Kidney (tissue), 13 donors: ENCODE measurements at regions not wholly inside any gene's neighbourhood (a gene's known extent, or its start where the extent isn't known, plus 50 kb on each side); places are given as distances from the start of the nearest gene placed in this dataset.

Experiments
- DNase-seq, 5 donors: peaks; one replicate each; pipeline ENCODE4 v3.0.0-alpha.2; 2013 to 2020
- FAIRE-seq: peaks from 2 replicates; lab custom pipeline; 2012; peaks lifted over from hg19 to GRCh38; lab: Jason Lieb, UNC
- H3K27ac ChIP-seq, 2 donors: one replicate each; pipeline ENCODE4 v1.7.0; 2013; ENCODE audit warnings: low read depth in 2 of 2, low read length in 2 of 2, inconsistent platforms in 1 of 2
- H3K27me3 ChIP-seq: one replicate; pipeline ENCODE4 v1.7.1; 2013; ENCODE audit warnings: low read length, inconsistent platforms; ENCODE audit not compliant: control insufficient read depth, insufficient read depth
- H3K36me3 ChIP-seq, 3 donors: one replicate each; pipeline versions ENCODE4 v1.7.0 to v1.7.1; 2013; ENCODE audit warnings: low read length in 3 of 3, control low read depth in 1 of 3, inconsistent platforms in 1 of 3; ENCODE audit not compliant: insufficient read depth in 3 of 3, control insufficient read depth in 2 of 3
- H3K4me1 ChIP-seq, 3 donors: one replicate each; pipeline versions ENCODE4 v1.7.0 to v1.7.1; 2013; ENCODE audit warnings: low read length in 3 of 3, inconsistent platforms in 1 of 3, low read depth in 1 of 3; ENCODE audit not compliant: control insufficient read depth in 2 of 3, insufficient read depth in 2 of 3
- H3K4me3 ChIP-seq, 3 donors: one replicate each; pipeline versions ENCODE4 v1.7.0 to v1.8.1; 2013; ENCODE audit warnings: low read length in 3 of 3, control low read depth in 1 of 3, inconsistent platforms in 1 of 3
- H3K9ac ChIP-seq, 3 donors: one replicate each; pipeline versions ENCODE4 v1.7.0 to v1.7.1; 2013; ENCODE audit warnings: low read length in 3 of 3, control low read depth in 1 of 3, inconsistent platforms in 1 of 3
- H3K9me3 ChIP-seq, 3 donors: one replicate each; pipeline versions ENCODE4 v1.7.0 to v1.7.1; 2013; ENCODE audit warnings: low read length in 3 of 3, control low read depth in 1 of 3, inconsistent platforms in 1 of 3; ENCODE audit not compliant: control insufficient read depth in 2 of 3, insufficient read depth in 1 of 3
- CTCF ChIP-seq: IDR thresholded peaks from 3 replicates; pipeline ENCODE4 v1.5.1; 2012; ENCODE audit warnings: mild to moderate bottlenecking, moderate library complexity, borderline replicate concordance; ENCODE audit not compliant: insufficient read depth; ENCODE audit errors: extremely low read depth
- intact Hi-C: fragments of 100-400 bp; cut with DNase I; formaldehyde crosslinking; loops from one replicate; pipeline ENCODE4 v1.11.1; 2022
- donor health status: control.
- donor health status: control.
- donor health status: control.
- donor health status: control.
- donor health status: control.
- donor health status: DM: yes; HTN: yes; CAD: no.
- donor health status: Normal renal cell carcinoma (clear cell type).

- H3K27ac ChIP-seq, result no peak overlapping the region
- no peaks in the 10 kb centered on the region for H3K36me3 ChIP-seq
- no peaks in the 10 kb centered on the region for H3K9me3 ChIP-seq
- H3K9ac ChIP-seq, result no peak overlapping the region
- H3K4me3 ChIP-seq, result no peak overlapping the region
- FAIRE-seq (no peak), DNase-seq (no peak)
- intact Hi-C loops, result no loop called here
- TF ChIP-seq CTCF, result no peak
- no peaks in the 10 kb centered on the region for H3K27me3 ChIP-seq
- peaks cover 0 to 3% (median 0%) of the 10 kb centered on the region in 3 donors for H3K4me1 ChIP-seq
Observed at GRCh38 chr18:56248610-56249235, 389.7 kb downstream of the TXNL1 start.

- Histone ChIP-seq H3K9ac (no peak overlapping the region), H3K4me1 (peaks cover 0 to 3% (median 0%) of the 10 kb centered on the region in 3 donors), H3K4me3 (no peak overlapping the region), H3K9me3 (no peaks in the 10 kb centered on the region), H3K36me3 (no peaks in the 10 kb centered on the region), H3K27me3 (no peaks in the 10 kb centered on the region), H3K27ac (no peak overlapping the region)
- DNase-seq, result no peak
- no peak for TF ChIP-seq CTCF
- no peak for FAIRE-seq
- intact Hi-C loops, result no loop called here
Observed at GRCh38 chr18:56246916-56247315, 391.5 kb downstream of the TXNL1 start.

GRCh38 chr18:56245866-56246580 lies 392.4 kb downstream of the TXNL1 start:
- TF ChIP-seq CTCF, result no peak
- no peak for FAIRE-seq
- Histone ChIP-seq H3K9ac (no peak overlapping the region), H3K4me1 (peaks cover 0 to 3% (median 0%) of the 10 kb centered on the region in 3 donors), H3K27ac (no peak overlapping the region), H3K9me3 (no peaks in the 10 kb centered on the region), H3K27me3 (no peaks in the 10 kb centered on the region), H3K36me3 (no peaks in the 10 kb centered on the region), H3K4me3 (no peak overlapping the region)
- DNase-seq, result peak in 3 of 5 donors; percentile 16 to 49 (median 39)
- intact Hi-C loops, result no loop called here
